DND-41 (cell line): ENCODE measurements at regions not wholly inside any gene's neighbourhood (a gene's known extent, or its start where the extent isn't known, plus 50 kb on each side); places are given as distances from the start of the nearest gene placed in this dataset.

Experiments
- ATAC-seq: fragments of 200-7000 bp; cut with Tn5 transposase; 3 replicates; pipeline ENCODE4 v1.9.1; 2021; ENCODE audit warnings: low read depth; ENCODE audit not compliant: insufficient read depth
- DNase-seq: peaks from one replicate; pipeline ENCODE4 v3.0.0-alpha.2; 2020
- H2AFZ ChIP-seq: 2 replicates; pipeline ENCODE4 v1.6.0; 2012; ENCODE audit warnings: low read depth, low read length
- H3K27ac ChIP-seq: 2 replicates; pipeline ENCODE4 v1.5.1; 2012; ENCODE audit warnings: low read length, inconsistent platforms
- H3K27me3 ChIP-seq: fragments of 200-600 bp; sonication (generic); 2 replicates; pipeline ENCODE4 v1.6.0; 2012; ENCODE audit warnings: low read length, mild to moderate bottlenecking, inconsistent platforms; ENCODE audit not compliant: insufficient read depth, poor library complexity
- H3K36me3 ChIP-seq: 2 replicates; pipeline ENCODE4 v1.5.1; 2012; ENCODE audit warnings: low read length, inconsistent platforms; ENCODE audit not compliant: insufficient read depth
- H3K4me1 ChIP-seq: 2 replicates; pipeline ENCODE4 v1.5.1; 2012; ENCODE audit warnings: mild to moderate bottlenecking, low read length; ENCODE audit not compliant: insufficient read depth
- H3K4me2 ChIP-seq: 2 replicates; pipeline ENCODE4 v1.6.0; 2012; ENCODE audit warnings: mild to moderate bottlenecking, moderate library complexity, low read length, inconsistent platforms; ENCODE audit not compliant: insufficient read depth
- H3K4me3 ChIP-seq, 2 experiments: fragments of 200-600 bp in 1 of 2; shearing (Covaris generic) in 1 of 2; 2 replicates each; pipeline ENCODE4 v1.5.1; 2012 to 2016; ENCODE audit warnings: inconsistent platforms in 2 of 2, low read length in 2 of 2, mild to moderate bottlenecking in 2 of 2, low read depth in 1 of 2, moderate library complexity in 1 of 2
- H3K79me2 ChIP-seq: 2 replicates; pipeline ENCODE4 v1.6.0; 2012; ENCODE audit warnings: low read length, inconsistent platforms; ENCODE audit not compliant: insufficient read depth
- H3K9ac ChIP-seq: 2 replicates; pipeline ENCODE4 v1.6.0; 2012; ENCODE audit warnings: low read depth, mild to moderate bottlenecking, inconsistent platforms, low read length, moderate library complexity
- H3K9me3 ChIP-seq: 2 replicates; pipeline ENCODE4 v1.5.1; 2012; ENCODE audit warnings: low read length, moderate library complexity, mild to moderate bottlenecking, inconsistent platforms; ENCODE audit not compliant: insufficient read depth, severe bottlenecking
- H4K20me1 ChIP-seq: 2 replicates; pipeline ENCODE4 v1.6.0; 2012; ENCODE audit warnings: low read length; ENCODE audit not compliant: insufficient read depth
- CTCF ChIP-seq: IDR thresholded peaks from 2 replicates; pipeline ENCODE4 v1.5.1; 2012; ENCODE audit warnings: borderline replicate concordance, low read length, moderate library complexity, mild to moderate bottlenecking; ENCODE audit not compliant: poor library complexity, severe bottlenecking; ENCODE audit errors: extremely low read depth
- EZH2 ChIP-seq: IDR thresholded peaks from 3 replicates; pipeline ENCODE4 v1.6.1; 2012; ENCODE audit warnings: borderline replicate concordance, low read depth, mild to moderate bottlenecking, moderate library complexity, low read length, inconsistent platforms; ENCODE audit not compliant: severe bottlenecking

GRCh38 chr10:125333769-125334168 lies 173.4 kb upstream of the CTBP2 start:
- H3K79me2 ChIP-seq: no peaks in the 10 kb centered on the region
- H3K9me3 ChIP-seq: no peaks in the 10 kb centered on the region
- ATAC-seq: no peak
- H3K4me1 ChIP-seq: no peaks in the 10 kb centered on the region
- no peaks in the 10 kb centered on the region for H3K27me3 ChIP-seq
- H3K27ac ChIP-seq: no peak overlapping the region
- no peaks in the 10 kb centered on the region for H4K20me1 ChIP-seq
- DNase-seq: no peak
- TF ChIP-seq EZH2: no peak
- no peak for TF ChIP-seq CTCF
- no peak overlapping the region for H2AFZ ChIP-seq
- H3K4me3 ChIP-seq: no peak overlapping the region
- H3K9ac ChIP-seq: no peak overlapping the region
- H3K36me3 ChIP-seq: no peaks in the 10 kb centered on the region
- H3K4me2 ChIP-seq: no peak overlapping the region

GRCh38 chr10:125333209-125333591 lies 172.8 kb upstream of the CTBP2 start:
- Histone ChIP-seq H3K79me2 (no peaks in the 10 kb centered on the region), H3K36me3 (no peaks in the 10 kb centered on the region), H4K20me1 (no peaks in the 10 kb centered on the region), H3K27ac (no peak overlapping the region), H3K4me3 (no peak overlapping the region), H3K9ac (no peak overlapping the region), H3K4me1 (no peaks in the 10 kb centered on the region), H2AFZ (no peak overlapping the region), H3K9me3 (no peaks in the 10 kb centered on the region), H3K4me2 (no peak overlapping the region), H3K27me3 (no peaks in the 10 kb centered on the region)
- no peak for DNase-seq
- no peak for TF ChIP-seq CTCF
- no peak for TF ChIP-seq EZH2
- ATAC-seq: no peak

GRCh38 chr10:125332548-125333208 lies 172.3 kb upstream of the CTBP2 start:
- ATAC-seq: no peak
- no peak for DNase-seq
- H3K4me2 ChIP-seq: no peak overlapping the region

More at GRCh38 chr10:125332548-125333208, 172.3 kb upstream of the CTBP2 start:
- no peak overlapping the region for H3K4me3 ChIP-seq
- no peaks in the 10 kb centered on the region for H3K27me3 ChIP-seq
- no peaks in the 10 kb centered on the region for H3K9me3 ChIP-seq
- H4K20me1 ChIP-seq: no peaks in the 10 kb centered on the region
- H3K4me1 ChIP-seq: no peaks in the 10 kb centered on the region
- TF ChIP-seq EZH2 (no peak), CTCF (no peak)
- no peak overlapping the region for H2AFZ ChIP-seq
- H3K36me3 ChIP-seq: no peaks in the 10 kb centered on the region
- H3K27ac ChIP-seq: no peak overlapping the region
- H3K9ac ChIP-seq: no peak overlapping the region
- H3K79me2 ChIP-seq: no peaks in the 10 kb centered on the region
